ENCODE measurements at regions not wholly inside any gene's neighbourhood (a gene's known extent, or its start where the extent isn't known, plus 50 kb on each side); places are given as distances from the start of the nearest gene placed in this dataset.

GRCh38 chr4:83664071-83664470, 128.2 kb downstream of the GPAT3 start:
- no peak for TF ChIP-seq POLR2A (IDR thresholded peaks at IDR 0.05; ENCODE audit: low read length)
- no peak for TF ChIP-seq GATA1 (IDR thresholded peaks at IDR 0.05; ENCODE audit: low read depth, low read length)
